ENCODE measurements at regions not wholly inside any gene's neighbourhood (a gene's known extent, or its start where the extent isn't known, plus 50 kb on each side); places are given as distances from the start of the nearest gene placed in this dataset.

- DNase-seq = no peak
Measured at GRCh38 chr9:20040991-20041696, 252.3 kb upstream of the SLC24A2 start.

GRCh38 chr9:20037699-20038098, 248.9 kb upstream of the SLC24A2 start:
- DNase-seq = no peak

- no peak for DNase-seq
Measured at GRCh38 chr9:20033511-20033910, 244.7 kb upstream of the SLC24A2 start.

GRCh38 chr9:20032413-20033006, 243.7 kb upstream of the SLC24A2 start:
- no peak for DNase-seq

GRCh38 chr9:20031836-20032235, 243.0 kb upstream of the SLC24A2 start:
- DNase-seq = no peak

GRCh38 chr9:20030671-20031070, 241.8 kb upstream of the SLC24A2 start:
- DNase-seq = no peak

GRCh38 chr9:20030221-20030620, 241.4 kb upstream of the SLC24A2 start:
- DNase-seq = no peak

GRCh38 chr9:20028849-20029231, 240.0 kb upstream of the SLC24A2 start:
- DNase-seq = no peak

GRCh38 chr9:20028192-20028848, 239.5 kb upstream of the SLC24A2 start:
- no peak for DNase-seq

- DNase-seq = no peak
Measured at GRCh38 chr9:20023961-20024571, 235.2 kb upstream of the SLC24A2 start.

- no peak for DNase-seq
Measured at GRCh38 chr9:20023210-20023905, 234.5 kb upstream of the SLC24A2 start.

GRCh38 chr9:20022410-20022809, 233.6 kb upstream of the SLC24A2 start:
- DNase-seq = no peak

- no peak for DNase-seq
Measured at GRCh38 chr9:20016611-20017010, 227.8 kb upstream of the SLC24A2 start.

- DNase-seq = no peak
Measured at GRCh38 chr9:20015427-20015931, 226.6 kb upstream of the SLC24A2 start.

- DNase-seq = no peak
Measured at GRCh38 chr9:20014168-20014567, 225.3 kb upstream of the SLC24A2 start.

- DNase-seq = no peak
Measured at GRCh38 chr9:20012232-20012631, 223.4 kb upstream of the SLC24A2 start.

GRCh38 chr9:20009606-20010005, 220.8 kb upstream of the SLC24A2 start:
- no peak for DNase-seq

GRCh38 chr9:20002011-20002410, 213.2 kb upstream of the SLC24A2 start:
- DNase-seq = no peak

- no peak for DNase-seq
Measured at GRCh38 chr9:20001058-20001457, 212.2 kb upstream of the SLC24A2 start.

- no peak for DNase-seq
Measured at GRCh38 chr9:19999491-20000057, 210.7 kb upstream of the SLC24A2 start.

GRCh38 chr9:19998823-19999455, 210.1 kb upstream of the SLC24A2 start:
- DNase-seq = no peak

GRCh38 chr9:19998153-19998552, 209.3 kb upstream of the SLC24A2 start:
- no peak for DNase-seq

Data from CD4-positive, alpha-beta T cell treated with Interferon gamma for 1 hour (primary cell).